DND-41 (cell line): ENCODE measurements at regions not wholly inside any gene's neighbourhood (a gene's known extent, or its start where the extent isn't known, plus 50 kb on each side); places are given as distances from the start of the nearest gene placed in this dataset.

Experiments
- ATAC-seq: fragments of 200-7000 bp; cut with Tn5 transposase; 3 replicates; pipeline ENCODE4 v1.9.1; 2021; ENCODE audit warnings: low read depth; ENCODE audit not compliant: insufficient read depth
- DNase-seq: peaks from one replicate; pipeline ENCODE4 v3.0.0-alpha.2; 2020
- H2AFZ ChIP-seq: 2 replicates; pipeline ENCODE4 v1.6.0; 2012; ENCODE audit warnings: low read depth, low read length
- H3K27ac ChIP-seq: 2 replicates; pipeline ENCODE4 v1.5.1; 2012; ENCODE audit warnings: low read length, inconsistent platforms
- H3K27me3 ChIP-seq: fragments of 200-600 bp; sonication (generic); 2 replicates; pipeline ENCODE4 v1.6.0; 2012; ENCODE audit warnings: low read length, mild to moderate bottlenecking, inconsistent platforms; ENCODE audit not compliant: insufficient read depth, poor library complexity
- H3K36me3 ChIP-seq: 2 replicates; pipeline ENCODE4 v1.5.1; 2012; ENCODE audit warnings: low read length, inconsistent platforms; ENCODE audit not compliant: insufficient read depth
- H3K4me1 ChIP-seq: 2 replicates; pipeline ENCODE4 v1.5.1; 2012; ENCODE audit warnings: mild to moderate bottlenecking, low read length; ENCODE audit not compliant: insufficient read depth
- H3K4me2 ChIP-seq: 2 replicates; pipeline ENCODE4 v1.6.0; 2012; ENCODE audit warnings: mild to moderate bottlenecking, moderate library complexity, low read length, inconsistent platforms; ENCODE audit not compliant: insufficient read depth
- H3K4me3 ChIP-seq, 2 experiments: fragments of 200-600 bp in 1 of 2; shearing (Covaris generic) in 1 of 2; 2 replicates each; pipeline ENCODE4 v1.5.1; 2012 to 2016; ENCODE audit warnings: inconsistent platforms in 2 of 2, low read length in 2 of 2, mild to moderate bottlenecking in 2 of 2, low read depth in 1 of 2, moderate library complexity in 1 of 2
- H3K79me2 ChIP-seq: 2 replicates; pipeline ENCODE4 v1.6.0; 2012; ENCODE audit warnings: low read length, inconsistent platforms; ENCODE audit not compliant: insufficient read depth
- H3K9ac ChIP-seq: 2 replicates; pipeline ENCODE4 v1.6.0; 2012; ENCODE audit warnings: low read depth, mild to moderate bottlenecking, inconsistent platforms, low read length, moderate library complexity
- H3K9me3 ChIP-seq: 2 replicates; pipeline ENCODE4 v1.5.1; 2012; ENCODE audit warnings: low read length, moderate library complexity, mild to moderate bottlenecking, inconsistent platforms; ENCODE audit not compliant: insufficient read depth, severe bottlenecking
- H4K20me1 ChIP-seq: 2 replicates; pipeline ENCODE4 v1.6.0; 2012; ENCODE audit warnings: low read length; ENCODE audit not compliant: insufficient read depth
- CTCF ChIP-seq: IDR thresholded peaks from 2 replicates; pipeline ENCODE4 v1.5.1; 2012; ENCODE audit warnings: borderline replicate concordance, low read length, moderate library complexity, mild to moderate bottlenecking; ENCODE audit not compliant: poor library complexity, severe bottlenecking; ENCODE audit errors: extremely low read depth
- EZH2 ChIP-seq: IDR thresholded peaks from 3 replicates; pipeline ENCODE4 v1.6.1; 2012; ENCODE audit warnings: borderline replicate concordance, low read depth, mild to moderate bottlenecking, moderate library complexity, low read length, inconsistent platforms; ENCODE audit not compliant: severe bottlenecking

GRCh38 chr15:70245932-70246622 is 148.4 kb upstream of the TLE3 start:
- no peak overlapping the region for H3K4me2 ChIP-seq
- H2AFZ ChIP-seq: no peak overlapping the region
- H3K9ac ChIP-seq: no peak overlapping the region
- ATAC-seq (no peak), DNase-seq (no peak)
- no peaks in the 10 kb centered on the region for H3K27me3 ChIP-seq
- H3K9me3 ChIP-seq: no peaks in the 10 kb centered on the region
- no peaks in the 10 kb centered on the region for H4K20me1 ChIP-seq
- no peaks in the 10 kb centered on the region for H3K36me3 ChIP-seq
- H3K4me1 ChIP-seq: peaks cover 12% of the 10 kb centered on the region
- no peak overlapping the region for H3K27ac ChIP-seq
- TF ChIP-seq EZH2 (no peak), CTCF (no peak)
- H3K79me2 ChIP-seq: no peaks in the 10 kb centered on the region
- no peak overlapping the region for H3K4me3 ChIP-seq

GRCh38 chr15:70244978-70245542 is 147.3 kb upstream of the TLE3 start:
- Histone ChIP-seq H3K4me2 (no peak overlapping the region), H3K79me2 (no peaks in the 10 kb centered on the region), H3K4me1 (peaks cover 12% of the 10 kb centered on the region), H3K27me3 (no peaks in the 10 kb centered on the region), H3K9ac (no peak overlapping the region), H3K27ac (no peak overlapping the region), H4K20me1 (no peaks in the 10 kb centered on the region), H2AFZ (no peak overlapping the region), H3K36me3 (no peaks in the 10 kb centered on the region), H3K9me3 (no peaks in the 10 kb centered on the region), H3K4me3 (no peak overlapping the region)
- DNase-seq (no peak), ATAC-seq (no peak)
- TF ChIP-seq EZH2 (no peak), CTCF (no peak)

DNA sequence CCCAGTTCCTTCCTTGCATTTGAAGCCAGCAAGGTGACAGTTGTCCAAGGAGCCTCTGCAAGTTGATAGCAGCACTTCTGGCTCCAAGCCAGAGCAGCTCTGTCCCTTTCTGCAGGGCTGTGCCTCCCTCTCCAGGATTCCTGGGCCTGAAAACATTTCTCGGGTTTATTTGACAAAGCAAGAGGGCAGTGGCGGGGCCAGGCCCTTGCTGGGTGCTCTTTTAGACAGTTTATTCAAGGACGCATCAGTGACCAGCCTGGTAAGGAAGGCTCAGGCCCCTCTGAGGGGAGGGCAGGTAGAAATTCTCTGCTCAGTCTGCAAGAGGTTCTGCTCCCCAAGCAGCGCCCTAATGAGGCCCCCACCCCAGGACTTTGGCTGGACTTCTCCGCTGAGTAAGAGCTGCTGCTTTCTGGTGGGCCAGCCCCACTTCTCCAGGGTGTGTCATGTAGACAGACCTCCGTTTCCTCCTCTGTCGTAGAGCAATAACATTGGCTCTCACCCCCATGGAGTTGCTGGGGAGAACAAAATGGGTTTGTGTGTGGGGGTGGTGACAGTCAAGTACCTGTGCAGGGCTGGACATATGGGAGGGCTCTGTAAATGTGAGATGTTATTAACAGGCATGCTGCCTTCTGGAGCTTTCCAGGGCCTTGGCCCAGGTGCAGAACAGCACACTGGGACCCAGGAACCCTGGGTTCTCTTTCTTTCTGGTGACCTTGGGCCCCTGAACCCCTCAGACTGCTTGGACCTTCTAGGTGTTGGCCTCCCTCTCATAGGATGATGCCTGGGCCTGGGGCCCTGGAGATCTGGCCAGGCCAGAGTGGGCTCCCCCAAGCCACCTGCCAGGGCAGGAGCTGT is 146.2 kb upstream of the TLE3 start:
- Histone ChIP-seq H3K27me3 (no peaks in the 10 kb centered on the region), H3K4me1 (peaks cover 11% of the 10 kb centered on the region), H3K36me3 (no peaks in the 10 kb centered on the region), H3K79me2 (no peaks in the 10 kb centered on the region), H3K9me3 (no peaks in the 10 kb centered on the region), H3K4me3 (no peak overlapping the region), H2AFZ (no peak overlapping the region), H4K20me1 (no peaks in the 10 kb centered on the region), H3K9ac (no peak overlapping the region), H3K4me2 (no peak overlapping the region), H3K27ac (no peak overlapping the region)
- TF ChIP-seq EZH2 (no peak), CTCF (no peak)
- no peak for DNase-seq
- ATAC-seq: no peak
